RWPE2 (cell line): ENCODE measurements at regions not wholly inside any gene's neighbourhood (a gene's known extent, or its start where the extent isn't known, plus 50 kb on each side); places are given as distances from the start of the nearest gene placed in this dataset.

Experiments used
- ATAC-seq: fragments of 200-7000 bp; cut with Tn5 transposase; 3 replicates; pipeline ENCODE4 v1.9.1; 2021; ENCODE audit warnings: low read depth
- DNase-seq: peaks from one replicate; pipeline ENCODE4 v3.0.0-alpha.2; 2020; ENCODE audit warnings: low spot score
- H3K27ac ChIP-seq: fragments of 450-650 bp; 2 replicates; pipeline ENCODE4 v1.5.1; 2017; ENCODE audit warnings: mild to moderate bottlenecking; ENCODE audit not compliant: poor library complexity, severe bottlenecking
- H3K27me3 ChIP-seq: fragments of 250-450 bp; sonication (Bioruptor Pico); 2 replicates; pipeline ENCODE4 v1.5.1; 2021; ENCODE audit warnings: mild to moderate bottlenecking, moderate library complexity; ENCODE audit not compliant: insufficient read depth, poor library complexity, severe bottlenecking
- H3K36me3 ChIP-seq: fragments of 250-450 bp; sonication (Bioruptor Pico); 2 replicates; pipeline ENCODE4 v1.5.1; 2020; ENCODE audit warnings: low read depth, mild to moderate bottlenecking, moderate library complexity
- H3K4me1 ChIP-seq: fragments of 250-450 bp; sonication (Bioruptor Pico); 2 replicates; pipeline ENCODE4 v1.5.1; 2021; ENCODE audit warnings: mild to moderate bottlenecking, moderate library complexity; ENCODE audit not compliant: insufficient read depth, poor library complexity, severe bottlenecking
- H3K4me3 ChIP-seq: fragments of 250-450 bp; sonication (Bioruptor Pico); 2 replicates; pipeline ENCODE4 v1.5.1; 2021; ENCODE audit warnings: mild to moderate bottlenecking, moderate library complexity; ENCODE audit not compliant: severe bottlenecking
- H3K9me3 ChIP-seq: fragments of 250-450 bp; sonication (Bioruptor Pico); 2 replicates; pipeline ENCODE4 v1.5.1; 2021; ENCODE audit warnings: mild to moderate bottlenecking, moderate library complexity; ENCODE audit not compliant: severe bottlenecking
- CTCF ChIP-seq: fragments of 450-650 bp; IDR thresholded peaks from one replicate; pipeline ENCODE4 v1.5.1; 2017; ENCODE audit warnings: mild to moderate bottlenecking, moderate library complexity; ENCODE audit not compliant: poor library complexity, severe bottlenecking

- DNase-seq (no peak), ATAC-seq (no peak)
- Histone ChIP-seq H3K4me3 (no peak overlapping the region), H3K36me3 (no peaks in the 10 kb centered on the region), H3K9me3 (no peaks in the 10 kb centered on the region), H3K27me3 (no peaks in the 10 kb centered on the region), H3K27ac (no peak overlapping the region), H3K4me1 (no peaks in the 10 kb centered on the region)
- TF ChIP-seq CTCF: no peak
Measured at GRCh38 chr2:59798687-59799232, 754.7 kb downstream of the BCL11A start.

GRCh38 chr2:59791004-59791618, 762.3 kb downstream of the BCL11A start:
- ATAC-seq: no peak
- no peak overlapping the region for H3K27ac ChIP-seq
- H3K4me1 ChIP-seq: no peaks in the 10 kb centered on the region
- no peak for TF ChIP-seq CTCF
- DNase-seq: no peak
- no peaks in the 10 kb centered on the region for H3K36me3 ChIP-seq
- no peaks in the 10 kb centered on the region for H3K27me3 ChIP-seq
- H3K4me3 ChIP-seq: no peak overlapping the region
- H3K9me3 ChIP-seq: no peaks in the 10 kb centered on the region

- Histone ChIP-seq H3K4me3 (no peak overlapping the region), H3K4me1 (no peaks in the 10 kb centered on the region), H3K27me3 (no peaks in the 10 kb centered on the region), H3K27ac (no peak overlapping the region), H3K9me3 (no peaks in the 10 kb centered on the region), H3K36me3 (no peaks in the 10 kb centered on the region)
- ATAC-seq (no peak), DNase-seq (no peak)
- no peak for TF ChIP-seq CTCF
Measured at GRCh38 chr2:59790186-59791003, 763.1 kb downstream of the BCL11A start.

GRCh38 chr2:59789523-59789922, 763.9 kb downstream of the BCL11A start:
- Histone ChIP-seq H3K36me3 (no peaks in the 10 kb centered on the region), H3K27me3 (no peaks in the 10 kb centered on the region), H3K4me1 (no peaks in the 10 kb centered on the region), H3K4me3 (no peak overlapping the region), H3K27ac (no peak overlapping the region), H3K9me3 (no peaks in the 10 kb centered on the region)
- DNase-seq (no peak), ATAC-seq (no peak)
- TF ChIP-seq CTCF: no peak
